Activated T-cell treated with anti-CD3 and anti-CD28 coated beads, Interleukin-2, amount 50 U/mL, for 24 hours (primary cell): ENCODE measurements at regions not wholly inside any gene's neighbourhood (a gene's known extent, or its start where the extent isn't known, plus 50 kb on each side); places are given as distances from the start of the nearest gene placed in this dataset.

Experiments used
- DNase-seq: peaks from one replicate; pipeline ENCODE4 v3.0.0-alpha.2; 2020
- H3K27ac Mint-ChIP-seq: 2 replicates; pipeline ENCODE4 v1.8.0; 2020; ENCODE audit warnings: mild to moderate bottlenecking, mixed read lengths
- H3K27me3 Mint-ChIP-seq: 2 replicates; pipeline ENCODE4 v1.8.0; 2020; ENCODE audit warnings: mixed read lengths
- H3K36me3 Mint-ChIP-seq: 2 replicates; pipeline ENCODE4 v1.8.0; 2020; ENCODE audit warnings: low read depth, mixed read lengths
- H3K4me1 Mint-ChIP-seq: 2 replicates; pipeline ENCODE4 v1.8.0; 2020; ENCODE audit warnings: low read depth, mixed read lengths
- H3K4me3 Mint-ChIP-seq: 2 replicates; pipeline ENCODE4 v1.8.0; 2020; ENCODE audit warnings: mild to moderate bottlenecking, moderate library complexity, mixed read lengths
- H3K9me3 Mint-ChIP-seq: 2 replicates; pipeline ENCODE4 v1.8.0; 2020; ENCODE audit warnings: mixed read lengths

- H3K4me1 Mint-ChIP-seq = no peaks in the 10 kb centered on the region
- peaks cover 5% of the 10 kb centered on the region for H3K9me3 Mint-ChIP-seq
- no peak for DNase-seq
- no peak overlapping the region for H3K4me3 Mint-ChIP-seq
- H3K27ac Mint-ChIP-seq = no peak overlapping the region
- no peaks in the 10 kb centered on the region for H3K36me3 Mint-ChIP-seq
- H3K27me3 Mint-ChIP-seq = no peaks in the 10 kb centered on the region
These were observed 268.8 kb upstream of the SMIM31 start for GRCh38 chr4:164485136-164485535.

- no peak for DNase-seq
- no peak overlapping the region for H3K4me3 Mint-ChIP-seq
- H3K9me3 Mint-ChIP-seq = peaks cover 7% of the 10 kb centered on the region
- H3K27ac Mint-ChIP-seq = no peak overlapping the region
- H3K27me3 Mint-ChIP-seq = no peaks in the 10 kb centered on the region
- H3K4me1 Mint-ChIP-seq = no peaks in the 10 kb centered on the region
- H3K36me3 Mint-ChIP-seq = no peaks in the 10 kb centered on the region
These were observed 265.8 kb upstream of the SMIM31 start for GRCh38 chr4:164488114-164488513.

- Mint-ChIP-seq H3K9me3 (no peaks in the 10 kb centered on the region), H3K4me1 (no peaks in the 10 kb centered on the region), H3K4me3 (no peak overlapping the region), H3K27ac (no peak overlapping the region), H3K27me3 (no peaks in the 10 kb centered on the region), H3K36me3 (no peaks in the 10 kb centered on the region)
- no peak for DNase-seq
These were observed 252.9 kb upstream of the SMIM31 start for GRCh38 chr4:164501074-164501473.

GRCh38 chr4:164503874-164504273 is 250.1 kb upstream of the SMIM31 start:
- Mint-ChIP-seq H3K9me3 (no peaks in the 10 kb centered on the region), H3K27me3 (no peaks in the 10 kb centered on the region), H3K27ac (no peak overlapping the region), H3K4me1 (no peaks in the 10 kb centered on the region), H3K36me3 (no peaks in the 10 kb centered on the region), H3K4me3 (no peak overlapping the region)
- no peak for DNase-seq

GRCh38 chr4:164508097-164508496 is 245.8 kb upstream of the SMIM31 start:
- H3K4me3 Mint-ChIP-seq = no peak overlapping the region
- no peak for DNase-seq
- H3K9me3 Mint-ChIP-seq = no peaks in the 10 kb centered on the region
- no peaks in the 10 kb centered on the region for H3K4me1 Mint-ChIP-seq
- no peak overlapping the region for H3K27ac Mint-ChIP-seq
- no peaks in the 10 kb centered on the region for H3K36me3 Mint-ChIP-seq
- no peaks in the 10 kb centered on the region for H3K27me3 Mint-ChIP-seq

- H3K27ac Mint-ChIP-seq = no peak overlapping the region
- DNase-seq = no peak
- no peaks in the 10 kb centered on the region for H3K36me3 Mint-ChIP-seq
- no peaks in the 10 kb centered on the region for H3K27me3 Mint-ChIP-seq
- H3K4me1 Mint-ChIP-seq = no peaks in the 10 kb centered on the region
- H3K4me3 Mint-ChIP-seq = no peak overlapping the region
- no peaks in the 10 kb centered on the region for H3K9me3 Mint-ChIP-seq
These were observed 245.2 kb upstream of the SMIM31 start for GRCh38 chr4:164508771-164509170.

- Mint-ChIP-seq H3K9me3 (no peaks in the 10 kb centered on the region), H3K4me1 (no peaks in the 10 kb centered on the region), H3K4me3 (no peak overlapping the region), H3K27me3 (no peaks in the 10 kb centered on the region), H3K27ac (no peak overlapping the region), H3K36me3 (no peaks in the 10 kb centered on the region)
- no peak for DNase-seq
These were observed 244.0 kb upstream of the SMIM31 start for GRCh38 chr4:164509951-164510350.

GRCh38 chr4:164512124-164512523 is 241.8 kb upstream of the SMIM31 start:
- Mint-ChIP-seq H3K9me3 (peaks cover 1% of the 10 kb centered on the region), H3K36me3 (no peaks in the 10 kb centered on the region), H3K4me3 (no peak overlapping the region)

GRCh38 chr4:164514765-164515164 is 239.2 kb upstream of the SMIM31 start:
- Mint-ChIP-seq H3K27me3 (no peaks in the 10 kb centered on the region), H3K4me1 (no peaks in the 10 kb centered on the region), H3K36me3 (no peaks in the 10 kb centered on the region), H3K9me3 (peaks cover 3% of the 10 kb centered on the region), H3K4me3 (no peak overlapping the region), H3K27ac (no peak overlapping the region)
- no peak for DNase-seq

More at GRCh38 chr4:164512124-164512523, 241.8 kb upstream of the SMIM31 start:
- DNase-seq = no peak
- no peak overlapping the region for H3K27ac Mint-ChIP-seq
- H3K4me1 Mint-ChIP-seq = no peaks in the 10 kb centered on the region
- no peaks in the 10 kb centered on the region for H3K27me3 Mint-ChIP-seq

- DNase-seq = no peak
- no peaks in the 10 kb centered on the region for H3K36me3 Mint-ChIP-seq
- no peak overlapping the region for H3K4me3 Mint-ChIP-seq
- peaks cover 2% of the 10 kb centered on the region for H3K9me3 Mint-ChIP-seq
- no peaks in the 10 kb centered on the region for H3K4me1 Mint-ChIP-seq
- H3K27ac Mint-ChIP-seq = no peak overlapping the region
- no peaks in the 10 kb centered on the region for H3K27me3 Mint-ChIP-seq
These were observed 229.1 kb upstream of the SMIM31 start for GRCh38 chr4:164524789-164525188.

GRCh38 chr4:164526933-164527583 is 226.9 kb upstream of the SMIM31 start:
- no peak overlapping the region for H3K27ac Mint-ChIP-seq
- no peaks in the 10 kb centered on the region for H3K9me3 Mint-ChIP-seq
- no peak overlapping the region for H3K4me3 Mint-ChIP-seq
- no peaks in the 10 kb centered on the region for H3K4me1 Mint-ChIP-seq
- DNase-seq = no peak
- no peaks in the 10 kb centered on the region for H3K36me3 Mint-ChIP-seq
- H3K27me3 Mint-ChIP-seq = no peaks in the 10 kb centered on the region

- no peaks in the 10 kb centered on the region for H3K4me1 Mint-ChIP-seq
- H3K36me3 Mint-ChIP-seq = no peaks in the 10 kb centered on the region
- no peak for DNase-seq
- H3K27me3 Mint-ChIP-seq = no peaks in the 10 kb centered on the region
- H3K27ac Mint-ChIP-seq = no peak overlapping the region
- no peak overlapping the region for H3K4me3 Mint-ChIP-seq
- no peaks in the 10 kb centered on the region for H3K9me3 Mint-ChIP-seq
These were observed 224.9 kb upstream of the SMIM31 start for GRCh38 chr4:164529058-164529457.

- no peaks in the 10 kb centered on the region for H3K36me3 Mint-ChIP-seq
- H3K9me3 Mint-ChIP-seq = no peaks in the 10 kb centered on the region
- no peak overlapping the region for H3K27ac Mint-ChIP-seq
- DNase-seq = no peak
- no peaks in the 10 kb centered on the region for H3K27me3 Mint-ChIP-seq
- H3K4me3 Mint-ChIP-seq = no peak overlapping the region
- H3K4me1 Mint-ChIP-seq = no peaks in the 10 kb centered on the region
These were observed 224.4 kb upstream of the SMIM31 start for GRCh38 chr4:164529486-164529885.

GRCh38 chr4:164531336-164531735 is 222.6 kb upstream of the SMIM31 start:
- no peak overlapping the region for H3K27ac Mint-ChIP-seq
- no peaks in the 10 kb centered on the region for H3K36me3 Mint-ChIP-seq
- no peak overlapping the region for H3K4me3 Mint-ChIP-seq
- no peaks in the 10 kb centered on the region for H3K27me3 Mint-ChIP-seq
- no peak for DNase-seq
- H3K9me3 Mint-ChIP-seq = no peaks in the 10 kb centered on the region
- H3K4me1 Mint-ChIP-seq = no peaks in the 10 kb centered on the region

- H3K27me3 Mint-ChIP-seq = no peaks in the 10 kb centered on the region
- H3K4me3 Mint-ChIP-seq = no peak overlapping the region
- H3K4me1 Mint-ChIP-seq = no peaks in the 10 kb centered on the region
- H3K9me3 Mint-ChIP-seq = peaks cover 12% of the 10 kb centered on the region
- H3K27ac Mint-ChIP-seq = no peak overlapping the region
- DNase-seq = no peak
- no peaks in the 10 kb centered on the region for H3K36me3 Mint-ChIP-seq
These were observed 217.1 kb upstream of the SMIM31 start for GRCh38 chr4:164536814-164537213.

- Mint-ChIP-seq H3K9me3 (peaks cover 15% of the 10 kb centered on the region), H3K36me3 (no peaks in the 10 kb centered on the region), H3K4me1 (no peaks in the 10 kb centered on the region), H3K27me3 (no peaks in the 10 kb centered on the region), H3K4me3 (no peak overlapping the region), H3K27ac (no peak overlapping the region)
- DNase-seq = no peak
These were observed 215.8 kb upstream of the SMIM31 start for GRCh38 chr4:164538097-164538496.
